T-helper 2 cell treated with Interferon-gamma antibody and Interleukin-4, amounts not matched to agents 5 μg/mL and 100 μg/mL, for 36 hours (primary cell): ENCODE measurements at regions not wholly inside any gene's neighbourhood (a gene's known extent, or its start where the extent isn't known, plus 50 kb on each side); places are given as distances from the start of the nearest gene placed in this dataset.

Experiments used
- DNase-seq: peaks from one replicate; pipeline ENCODE4 v3.0.0; 2021; ENCODE audit warnings: low spot score
- H3K27ac Mint-ChIP-seq: one replicate; pipeline ENCODE4 v1.8.0; 2021; ENCODE audit warnings: mild to moderate bottlenecking, mixed read lengths
- H3K27me3 Mint-ChIP-seq: one replicate; pipeline ENCODE4 v1.8.0; 2021; ENCODE audit warnings: low read depth, mixed read lengths
- H3K36me3 Mint-ChIP-seq: one replicate; pipeline ENCODE4 v1.8.0; 2021; ENCODE audit warnings: low read depth, mixed read lengths
- H3K4me1 Mint-ChIP-seq: one replicate; pipeline ENCODE4 v1.8.0; 2021; ENCODE audit warnings: low read depth, mixed read lengths
- H3K4me3 Mint-ChIP-seq: one replicate; pipeline ENCODE4 v1.8.0; 2022; ENCODE audit warnings: mild to moderate bottlenecking, moderate library complexity, mixed read lengths
- H3K9me3 Mint-ChIP-seq: one replicate; pipeline ENCODE4 v1.8.0; 2021; ENCODE audit warnings: mixed read lengths

GRCh38 chr7:46179061-46179610 is 258.1 kb upstream of the IGFBP3 start:
- Mint-ChIP-seq H3K27me3 (no peaks in the 10 kb centered on the region), H3K27ac (no peak overlapping the region), H3K4me3 (no peak overlapping the region), H3K36me3 (no peaks in the 10 kb centered on the region), H3K9me3 (peaks cover 6% of the 10 kb centered on the region), H3K4me1 (no peaks in the 10 kb centered on the region)
- no peak for DNase-seq

DNA sequence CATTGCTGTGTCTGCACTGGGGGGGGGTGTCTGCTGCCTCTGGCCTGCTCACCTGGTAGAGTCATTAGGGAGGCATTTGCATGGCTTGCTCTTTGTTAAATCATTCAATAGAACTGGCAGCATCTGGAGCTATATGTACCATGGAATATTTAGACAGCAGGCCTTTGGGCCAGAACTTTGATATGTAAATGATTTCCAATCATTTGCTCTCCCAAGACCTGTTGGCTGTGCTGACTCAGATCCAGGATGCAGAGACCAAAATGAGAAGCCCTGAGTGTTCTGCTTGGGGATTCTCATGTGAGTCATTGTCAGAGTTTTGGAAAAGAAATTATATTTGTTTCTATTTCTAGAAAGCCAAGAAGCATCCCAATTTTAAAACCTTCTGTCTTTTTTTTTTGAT is 257.6 kb upstream of the IGFBP3 start:
- no peaks in the 10 kb centered on the region for H3K4me1 Mint-ChIP-seq
- no peak overlapping the region for H3K27ac Mint-ChIP-seq
- H3K4me3 Mint-ChIP-seq, result no peak overlapping the region
- H3K36me3 Mint-ChIP-seq, result no peaks in the 10 kb centered on the region
- peaks cover 6% of the 10 kb centered on the region for H3K9me3 Mint-ChIP-seq
- no peaks in the 10 kb centered on the region for H3K27me3 Mint-ChIP-seq
- no peak for DNase-seq

GRCh38 chr7:46177821-46178220 is 256.7 kb upstream of the IGFBP3 start:
- DNase-seq, result no peak
- Mint-ChIP-seq H3K4me3 (no peak overlapping the region), H3K36me3 (no peaks in the 10 kb centered on the region), H3K9me3 (peaks cover 6% of the 10 kb centered on the region), H3K27ac (no peak overlapping the region), H3K4me1 (no peaks in the 10 kb centered on the region), H3K27me3 (no peaks in the 10 kb centered on the region)

- no peaks in the 10 kb centered on the region for H3K9me3 Mint-ChIP-seq
- DNase-seq, result no peak
- H3K4me1 Mint-ChIP-seq, result no peaks in the 10 kb centered on the region
- no peaks in the 10 kb centered on the region for H3K36me3 Mint-ChIP-seq
- no peak overlapping the region for H3K4me3 Mint-ChIP-seq
- H3K27ac Mint-ChIP-seq, result no peak overlapping the region
- H3K27me3 Mint-ChIP-seq, result no peaks in the 10 kb centered on the region
Measured at GRCh38 chr7:46175221-46175620, 254.1 kb upstream of the IGFBP3 start.

DNA sequence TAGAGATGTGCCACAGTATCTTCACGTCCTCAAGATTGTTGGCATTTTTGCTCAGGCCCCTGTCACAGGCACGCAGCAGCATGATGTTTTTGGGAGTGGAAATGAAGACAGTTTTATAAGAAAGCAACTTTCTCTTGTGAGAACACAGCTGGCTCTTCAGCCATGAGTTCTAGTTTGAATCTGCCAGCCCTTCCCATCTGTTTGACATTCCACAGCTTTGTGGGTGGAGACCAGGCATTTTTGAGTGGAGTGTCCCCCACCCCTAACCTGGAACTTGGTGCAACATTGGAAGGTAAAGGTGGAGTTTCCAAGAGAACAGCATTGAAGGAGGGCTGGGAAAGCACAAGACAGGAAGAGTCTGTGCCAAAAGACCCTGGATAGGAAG is 253.1 kb upstream of the IGFBP3 start:
- Mint-ChIP-seq H3K27ac (no peak overlapping the region), H3K4me1 (no peaks in the 10 kb centered on the region), H3K9me3 (no peaks in the 10 kb centered on the region), H3K4me3 (no peak overlapping the region), H3K27me3 (no peaks in the 10 kb centered on the region), H3K36me3 (no peaks in the 10 kb centered on the region)
- no peak for DNase-seq

DNA sequence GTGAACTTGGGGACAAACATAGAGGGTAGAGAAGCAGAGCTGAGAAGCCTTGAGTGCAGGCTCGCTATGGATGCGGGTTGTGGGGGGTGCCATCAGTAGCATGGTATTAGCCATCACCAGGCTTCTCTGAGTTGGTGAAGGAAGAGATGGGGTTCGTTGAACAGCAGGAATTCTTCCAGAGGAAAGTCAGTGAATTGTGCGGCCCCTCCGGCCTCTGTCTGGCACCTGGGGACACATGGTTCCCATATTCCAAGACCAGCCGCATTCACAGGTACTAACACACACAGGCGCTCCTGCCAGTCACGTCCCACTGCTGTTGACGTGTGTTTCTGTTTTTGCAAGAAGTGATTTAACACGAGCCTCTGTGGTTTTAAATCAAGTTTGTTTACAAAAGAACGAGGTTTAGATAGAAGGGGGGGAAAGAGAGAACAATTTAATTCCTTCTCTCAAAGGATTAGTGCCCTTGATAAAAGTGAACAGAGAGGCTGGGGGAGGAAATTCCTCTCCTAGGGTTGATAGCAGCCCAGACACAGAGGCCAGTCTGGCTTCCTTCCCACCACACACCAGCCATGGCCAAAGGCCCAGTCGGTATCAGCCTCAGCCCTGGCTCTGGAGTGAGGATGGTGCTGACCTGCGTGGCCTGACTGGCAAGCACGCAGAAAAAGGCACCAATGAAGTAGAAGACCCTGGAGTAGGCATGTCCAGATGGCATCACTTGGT is 252.6 kb upstream of the IGFBP3 start:
- Mint-ChIP-seq H3K9me3 (no peaks in the 10 kb centered on the region), H3K36me3 (no peaks in the 10 kb centered on the region), H3K4me3 (no peak overlapping the region), H3K4me1 (no peaks in the 10 kb centered on the region), H3K27ac (no peak overlapping the region), H3K27me3 (no peaks in the 10 kb centered on the region)
- no peak for DNase-seq

DNA sequence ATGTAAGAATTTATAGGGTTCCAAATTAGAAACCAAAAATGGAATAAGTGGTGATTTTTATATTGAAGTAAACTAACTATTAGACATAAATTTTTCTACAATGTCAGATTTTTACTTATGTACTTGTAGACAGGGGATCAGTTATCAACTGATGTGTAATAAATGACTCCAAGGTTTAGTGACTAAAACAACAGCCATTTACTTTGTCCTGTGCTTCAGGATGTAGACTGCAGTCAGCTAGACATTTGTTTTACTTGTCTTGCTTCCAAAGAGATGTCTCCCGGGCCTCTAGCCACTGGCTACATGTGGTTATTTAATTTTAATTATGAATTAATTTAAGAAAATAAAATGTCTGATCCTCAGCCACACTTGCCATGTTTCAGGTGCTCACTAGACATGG is 249.7 kb upstream of the IGFBP3 start:
- Mint-ChIP-seq H3K36me3 (no peaks in the 10 kb centered on the region), H3K27me3 (no peaks in the 10 kb centered on the region), H3K4me1 (no peaks in the 10 kb centered on the region), H3K4me3 (no peak overlapping the region), H3K9me3 (no peaks in the 10 kb centered on the region), H3K27ac (no peak overlapping the region)
- no peak for DNase-seq

DNA sequence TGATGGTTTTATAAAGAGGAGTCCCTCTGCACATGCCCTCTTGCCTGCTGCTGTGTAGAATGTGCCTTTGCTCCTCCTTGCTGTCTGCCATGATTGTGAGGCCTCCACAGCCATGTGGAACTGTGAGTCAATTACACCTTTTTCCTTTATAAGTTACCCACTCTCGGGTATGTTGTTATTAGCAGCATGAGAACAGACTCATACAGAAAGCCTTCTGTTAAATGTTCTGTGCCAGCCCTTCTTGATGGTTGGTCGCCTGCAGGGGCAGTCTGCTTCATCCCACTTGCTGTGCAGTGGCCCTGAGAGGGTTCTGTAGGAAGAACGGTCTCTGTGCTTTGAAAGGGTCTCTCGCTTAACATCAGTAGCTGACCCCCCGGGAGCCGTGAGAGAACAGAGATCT is 248.9 kb upstream of the IGFBP3 start:
- DNase-seq, result no peak
- no peaks in the 10 kb centered on the region for H3K27me3 Mint-ChIP-seq
- no peak overlapping the region for H3K4me3 Mint-ChIP-seq
- no peak overlapping the region for H3K27ac Mint-ChIP-seq
- no peaks in the 10 kb centered on the region for H3K36me3 Mint-ChIP-seq
- H3K4me1 Mint-ChIP-seq, result no peaks in the 10 kb centered on the region
- no peaks in the 10 kb centered on the region for H3K9me3 Mint-ChIP-seq

GRCh38 chr7:46169384-46169755 is 248.3 kb upstream of the IGFBP3 start:
- Mint-ChIP-seq H3K36me3 (no peaks in the 10 kb centered on the region), H3K9me3 (no peaks in the 10 kb centered on the region), H3K4me3 (no peak overlapping the region)

DNA sequence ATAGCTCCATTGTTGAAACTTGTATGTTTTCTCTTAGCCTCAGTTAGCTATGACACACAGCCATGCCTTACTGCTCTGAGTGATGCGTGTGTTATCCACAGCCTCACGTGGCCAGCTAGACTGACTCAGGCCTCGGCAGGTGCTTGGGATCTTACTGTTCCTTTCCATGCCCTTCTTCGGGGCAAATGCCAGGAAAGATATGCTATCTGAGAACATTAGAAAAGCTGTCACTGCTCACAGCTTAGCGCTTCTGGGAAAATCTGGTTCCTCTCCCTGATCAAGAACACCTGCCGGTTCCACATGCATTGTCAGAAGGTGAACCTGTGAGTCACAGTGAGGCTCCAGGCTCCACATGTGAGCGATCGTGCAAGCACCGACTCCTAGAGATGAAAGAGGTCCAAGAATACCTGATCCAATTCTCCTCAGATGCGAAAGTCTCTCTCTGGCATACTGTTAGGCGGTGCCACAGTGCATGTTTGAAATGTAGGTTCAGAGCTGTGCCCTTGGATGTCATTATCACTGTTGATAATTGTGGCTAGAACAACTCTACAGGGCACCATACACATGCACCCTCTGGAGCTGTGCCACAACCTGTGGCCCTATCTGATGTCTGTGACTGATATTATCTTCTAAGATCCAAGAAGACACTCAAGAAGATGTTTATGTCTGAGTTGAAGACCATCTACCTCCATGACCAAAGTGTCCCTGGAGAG is 247.8 kb upstream of the IGFBP3 start:
- H3K4me1 Mint-ChIP-seq, result no peaks in the 10 kb centered on the region
- no peak for DNase-seq
- H3K27ac Mint-ChIP-seq, result no peak overlapping the region
- H3K27me3 Mint-ChIP-seq, result no peaks in the 10 kb centered on the region
- H3K36me3 Mint-ChIP-seq, result no peaks in the 10 kb centered on the region
- H3K4me3 Mint-ChIP-seq, result no peak overlapping the region
- H3K9me3 Mint-ChIP-seq, result no peaks in the 10 kb centered on the region

More at GRCh38 chr7:46169384-46169755, 248.3 kb upstream of the IGFBP3 start:
- H3K27ac Mint-ChIP-seq, result no peak overlapping the region
- no peaks in the 10 kb centered on the region for H3K4me1 Mint-ChIP-seq
- H3K27me3 Mint-ChIP-seq, result no peaks in the 10 kb centered on the region
- DNase-seq, result no peak

GRCh38 chr7:46168231-46168630 is 247.2 kb upstream of the IGFBP3 start:
- Mint-ChIP-seq H3K9me3 (no peaks in the 10 kb centered on the region), H3K36me3 (no peaks in the 10 kb centered on the region), H3K4me1 (no peaks in the 10 kb centered on the region), H3K27me3 (no peaks in the 10 kb centered on the region), H3K27ac (no peak overlapping the region), H3K4me3 (no peak overlapping the region)
- DNase-seq, result no peak

GRCh38 chr7:46165276-46165675 is 244.2 kb upstream of the IGFBP3 start:
- Mint-ChIP-seq H3K27me3 (no peaks in the 10 kb centered on the region), H3K4me1 (no peaks in the 10 kb centered on the region), H3K4me3 (no peak overlapping the region), H3K9me3 (no peaks in the 10 kb centered on the region), H3K36me3 (no peaks in the 10 kb centered on the region), H3K27ac (no peak overlapping the region)
- DNase-seq, result no peak

DNA sequence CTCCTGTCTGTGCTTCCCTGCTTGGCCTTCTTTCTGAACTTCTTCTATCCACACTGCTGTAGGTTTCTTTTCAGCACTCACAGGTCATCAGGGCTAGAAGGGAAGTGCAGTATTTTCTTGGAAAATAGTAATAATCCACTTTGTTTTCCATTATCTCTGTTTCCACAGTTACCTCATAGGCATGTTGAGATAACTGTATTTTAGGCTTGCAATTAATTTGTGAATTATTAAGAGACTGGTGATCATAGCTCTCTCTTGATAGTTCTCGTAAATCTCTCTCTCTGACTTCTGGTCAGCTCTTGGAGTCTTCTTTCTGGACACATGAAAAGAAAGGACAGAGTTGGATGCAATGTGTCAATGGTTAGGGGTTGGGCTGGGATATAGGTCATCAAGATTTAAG is 243.6 kb upstream of the IGFBP3 start:
- Mint-ChIP-seq H3K4me1 (no peaks in the 10 kb centered on the region), H3K27ac (no peak overlapping the region), H3K36me3 (no peaks in the 10 kb centered on the region), H3K9me3 (no peaks in the 10 kb centered on the region), H3K27me3 (no peaks in the 10 kb centered on the region), H3K4me3 (no peak overlapping the region)
- no peak for DNase-seq

- Mint-ChIP-seq H3K9me3 (no peaks in the 10 kb centered on the region), H3K27ac (no peak overlapping the region), H3K36me3 (no peaks in the 10 kb centered on the region), H3K4me1 (no peaks in the 10 kb centered on the region), H3K27me3 (no peaks in the 10 kb centered on the region), H3K4me3 (no peak overlapping the region)
- DNase-seq, result no peak
Measured at GRCh38 chr7:46163246-46163645, 242.2 kb upstream of the IGFBP3 start.
